ENCODE measurements at regions not wholly inside any gene's neighbourhood (a gene's known extent, or its start where the extent isn't known, plus 50 kb on each side); places are given as distances from the start of the nearest gene placed in this dataset.

DNA sequence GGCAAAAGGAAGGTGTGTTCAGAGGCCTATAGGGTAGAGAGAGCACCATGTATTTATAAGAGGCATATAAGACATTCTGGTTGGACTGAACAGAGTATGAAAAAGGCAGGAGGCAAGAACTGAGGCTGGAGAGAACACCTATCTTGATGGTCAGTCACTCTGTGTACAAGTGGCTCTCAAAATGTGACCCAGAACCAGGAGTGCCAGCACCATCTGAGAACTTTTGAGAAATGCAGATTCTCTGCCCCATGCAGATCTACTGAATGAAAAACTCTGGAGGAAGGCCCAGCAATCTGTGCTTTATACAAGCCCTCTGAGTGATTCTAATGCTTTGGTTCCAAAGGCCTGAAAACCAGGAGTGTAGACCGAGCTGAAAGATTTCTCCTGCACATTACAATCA lies 324.0 kb upstream of the IL12A start:
- WGBS, 2 donors (ENCODE audit: low coverage in 1 of 2), result 76% methylated on average over 1 of the region's 1 CpG; no CpG with 5 or more reads in 1 of the 2 donors
- Histone ChIP-seq H3K9me3 (no peaks in the 10 kb centered on the region), H3K27me3 (no peaks in the 10 kb centered on the region), H3K36me3 (no peaks in the 10 kb centered on the region), H3K27ac (no peak overlapping the region), H3K4me1 (peaks cover 0 to 6% (median 2%) of the 10 kb centered on the region in 4 donors), H3K4me3 (no peak overlapping the region)
- intact Hi-C loops (cut with DNase I; ENCODE audit: low total_unique reads) (no loop called here), in situ Hi-C loops (cut with MboI; ENCODE audit: low pct_ligation_motif_present in 1 of 4, low pct_unique_long_range_greater_than_20kb in 1 of 4, low sequenced_read_pairs in 3 of 4) (no loop called here)
- DNase-seq, result no peak
- no peak for TF ChIP-seq POLR2AphosphoS5 (IDR thresholded peaks at IDR 0.05)
- TF ChIP-seq EP300 (IDR thresholded peaks at IDR 0.05; ENCODE audit: low read depth), result no peak

GRCh38 chr3:159667261-159667660 lies 321.4 kb upstream of the IL12A start:
- Histone ChIP-seq H3K4me1 (peaks cover 0 to 6% (median 2%) of the 10 kb centered on the region in 4 donors), H3K9me3 (no peaks in the 10 kb centered on the region), H3K4me3 (no peak overlapping the region), H3K27ac (no peak overlapping the region), H3K27me3 (no peaks in the 10 kb centered on the region), H3K36me3 (no peaks in the 10 kb centered on the region)
- DNase-seq, result no peak
- in situ Hi-C loops (cut with MboI; ENCODE audit: low pct_ligation_motif_present in 1 of 4, low pct_unique_long_range_greater_than_20kb in 1 of 4, low sequenced_read_pairs in 3 of 4) (no loop called here), intact Hi-C loops (cut with DNase I; ENCODE audit: low total_unique reads) (no loop called here)
- 64 to 74% methylated on average over 2 to 4 of the region's 4 CpGs for WGBS, 2 donors (ENCODE audit: low coverage in 1 of 2)
- TF ChIP-seq, protein P1, sequence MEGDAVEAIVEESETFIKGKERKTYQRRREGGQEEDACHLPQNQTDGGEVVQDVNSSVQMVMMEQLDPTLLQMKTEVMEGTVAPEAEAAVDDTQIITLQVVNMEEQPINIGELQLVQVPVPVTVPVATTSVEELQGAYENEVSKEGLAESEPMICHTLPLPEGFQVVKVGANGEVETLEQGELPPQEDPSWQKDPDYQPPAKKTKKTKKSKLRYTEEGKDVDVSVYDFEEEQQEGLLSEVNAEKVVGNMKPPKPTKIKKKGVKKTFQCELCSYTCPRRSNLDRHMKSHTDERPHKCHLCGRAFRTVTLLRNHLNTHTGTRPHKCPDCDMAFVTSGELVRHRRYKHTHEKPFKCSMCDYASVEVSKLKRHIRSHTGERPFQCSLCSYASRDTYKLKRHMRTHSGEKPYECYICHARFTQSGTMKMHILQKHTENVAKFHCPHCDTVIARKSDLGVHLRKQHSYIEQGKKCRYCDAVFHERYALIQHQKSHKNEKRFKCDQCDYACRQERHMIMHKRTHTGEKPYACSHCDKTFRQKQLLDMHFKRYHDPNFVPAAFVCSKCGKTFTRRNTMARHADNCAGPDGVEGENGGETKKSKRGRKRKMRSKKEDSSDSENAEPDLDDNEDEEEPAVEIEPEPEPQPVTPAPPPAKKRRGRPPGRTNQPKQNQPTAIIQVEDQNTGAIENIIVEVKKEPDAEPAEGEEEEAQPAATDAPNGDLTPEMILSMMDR (IDR thresholded peaks at IDR 0.05), result no peak
- TF ChIP-seq POLR2AphosphoS5 (IDR thresholded peaks at IDR 0.05) (no peak), EP300 (IDR thresholded peaks at IDR 0.05; ENCODE audit: low read depth) (no peak), POLR2A (IDR thresholded peaks at IDR 0.05) (no peak)

DNA sequence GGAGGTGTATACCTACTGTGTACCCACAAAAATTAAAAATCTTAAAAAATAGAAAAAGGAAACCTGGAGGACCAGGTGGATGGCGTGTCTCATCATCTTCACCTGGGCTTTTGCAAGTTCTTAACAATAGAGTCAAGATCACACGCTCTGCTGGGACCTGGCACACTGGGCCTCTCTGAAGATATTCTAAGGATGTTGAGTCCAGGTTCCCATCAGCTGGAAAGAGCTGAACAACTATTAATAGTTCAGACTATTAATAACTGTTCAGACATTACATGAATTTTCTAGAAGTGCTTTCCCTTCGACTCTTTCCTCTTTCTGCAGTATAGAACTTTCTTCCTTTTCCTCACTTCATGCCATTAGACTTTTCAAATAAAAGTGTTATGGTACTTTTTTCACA lies 320.2 kb upstream of the IL12A start:
- intact Hi-C loops (cut with DNase I; ENCODE audit: low total_unique reads) (no loop called here), in situ Hi-C loops (cut with MboI; ENCODE audit: low pct_ligation_motif_present in 1 of 4, low pct_unique_long_range_greater_than_20kb in 1 of 4, low sequenced_read_pairs in 3 of 4) (no loop called here)
- no peak overlapping the region for H3K4me3 ChIP-seq
- H3K4me1 ChIP-seq, result peaks cover 0 to 6% (median 2%) of the 10 kb centered on the region in 4 donors
- WGBS, 2 donors (ENCODE audit: low coverage in 1 of 2), result 79 to 86% methylated on average over 2 to 3 of the region's 3 CpGs
- TF ChIP-seq, protein P1 (IDR thresholded peaks at IDR 0.05), result no peak
- no peak for TF ChIP-seq EP300 (IDR thresholded peaks at IDR 0.05; ENCODE audit: low read depth)
- no peak for TF ChIP-seq POLR2A (IDR thresholded peaks at IDR 0.05)
- TF ChIP-seq POLR2AphosphoS5 (IDR thresholded peaks at IDR 0.05), result no peak
- no peak overlapping the region for H3K27ac ChIP-seq
- H3K36me3 ChIP-seq, result no peaks in the 10 kb centered on the region
- no peaks in the 10 kb centered on the region for H3K9me3 ChIP-seq
- no peaks in the 10 kb centered on the region for H3K27me3 ChIP-seq
- DNase-seq, result no peak

GRCh38 chr3:159668990-159669476 lies 319.6 kb upstream of the IL12A start:
- Histone ChIP-seq H3K36me3 (no peaks in the 10 kb centered on the region), H3K27me3 (no peaks in the 10 kb centered on the region), H3K4me1 (peaks cover 0 to 6% (median 2%) of the 10 kb centered on the region in 4 donors), H3K9me3 (no peaks in the 10 kb centered on the region), H3K4me3 (no peak overlapping the region), H3K27ac (no peak overlapping the region)
- no peak for TF ChIP-seq EP300 (IDR thresholded peaks at IDR 0.05; ENCODE audit: low read depth)
- TF ChIP-seq, protein P1 (IDR thresholded peaks at IDR 0.05), result no peak
- no peak for TF ChIP-seq POLR2A (IDR thresholded peaks at IDR 0.05)
- TF ChIP-seq POLR2AphosphoS5 (IDR thresholded peaks at IDR 0.05), result no peak
- in situ Hi-C loops (cut with MboI; ENCODE audit: low pct_ligation_motif_present in 1 of 4, low pct_unique_long_range_greater_than_20kb in 1 of 4, low sequenced_read_pairs in 3 of 4), result no loop called here
- intact Hi-C loops (cut with DNase I; ENCODE audit: low total_unique reads), result no loop called here
- DNase-seq, result no peak
- WGBS, 2 donors (ENCODE audit: low coverage in 1 of 2), result 25 to 38% methylated on average over 7 to 8 of the region's 8 CpGs

- no peaks in the 10 kb centered on the region for H3K27me3 ChIP-seq
- peaks cover 0 to 6% (median 2%) of the 10 kb centered on the region in 4 donors for H3K4me1 ChIP-seq
- intact Hi-C loops (cut with DNase I; ENCODE audit: low total_unique reads) (no loop called here), in situ Hi-C loops (cut with MboI; ENCODE audit: low pct_ligation_motif_present in 1 of 4, low pct_unique_long_range_greater_than_20kb in 1 of 4, low sequenced_read_pairs in 3 of 4) (no loop called here)
- H3K27ac ChIP-seq, result no peak overlapping the region
- no peak overlapping the region for H3K4me3 ChIP-seq
- WGBS, 2 donors (ENCODE audit: low coverage in 1 of 2), result 42 to 45% methylated on average over 4 to 6 of the region's 6 CpGs
- DNase-seq, result no peak
- TF ChIP-seq POLR2AphosphoS5 (IDR thresholded peaks at IDR 0.05) (no peak), EP300 (IDR thresholded peaks at IDR 0.05; ENCODE audit: low read depth) (no peak), POLR2A (IDR thresholded peaks at IDR 0.05) (no peak)
- TF ChIP-seq, protein P1 (IDR thresholded peaks at IDR 0.05), result no peak
- H3K9me3 ChIP-seq, result no peaks in the 10 kb centered on the region
- no peaks in the 10 kb centered on the region for H3K36me3 ChIP-seq
These were observed 318.9 kb upstream of the IL12A start for GRCh38 chr3:159669766-159670165.
